ENCODE measurements at regions not wholly inside any gene's neighbourhood (a gene's known extent, or its start where the extent isn't known, plus 50 kb on each side); places are given as distances from the start of the nearest gene placed in this dataset.

DNA sequence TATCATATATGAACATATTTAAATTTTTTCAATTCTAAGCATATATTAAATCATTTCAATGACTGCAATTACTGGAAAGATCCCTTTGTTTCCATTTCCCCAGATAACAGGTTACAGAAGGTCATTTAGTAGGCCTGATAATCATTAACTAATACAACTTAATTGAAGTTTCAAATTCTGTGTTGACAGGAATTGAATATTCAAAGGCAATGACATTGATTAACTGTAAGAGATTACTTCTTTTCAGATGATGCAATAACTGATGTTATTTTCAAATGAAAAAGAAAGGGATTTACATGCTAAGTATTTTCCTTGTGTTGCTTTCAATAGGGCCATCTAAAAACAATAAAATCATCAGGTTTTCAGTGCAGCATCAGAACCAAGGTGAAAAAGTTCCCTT, 81.1 kb upstream of the ENPEP start:
- TF ChIP-seq, protein P1, sequence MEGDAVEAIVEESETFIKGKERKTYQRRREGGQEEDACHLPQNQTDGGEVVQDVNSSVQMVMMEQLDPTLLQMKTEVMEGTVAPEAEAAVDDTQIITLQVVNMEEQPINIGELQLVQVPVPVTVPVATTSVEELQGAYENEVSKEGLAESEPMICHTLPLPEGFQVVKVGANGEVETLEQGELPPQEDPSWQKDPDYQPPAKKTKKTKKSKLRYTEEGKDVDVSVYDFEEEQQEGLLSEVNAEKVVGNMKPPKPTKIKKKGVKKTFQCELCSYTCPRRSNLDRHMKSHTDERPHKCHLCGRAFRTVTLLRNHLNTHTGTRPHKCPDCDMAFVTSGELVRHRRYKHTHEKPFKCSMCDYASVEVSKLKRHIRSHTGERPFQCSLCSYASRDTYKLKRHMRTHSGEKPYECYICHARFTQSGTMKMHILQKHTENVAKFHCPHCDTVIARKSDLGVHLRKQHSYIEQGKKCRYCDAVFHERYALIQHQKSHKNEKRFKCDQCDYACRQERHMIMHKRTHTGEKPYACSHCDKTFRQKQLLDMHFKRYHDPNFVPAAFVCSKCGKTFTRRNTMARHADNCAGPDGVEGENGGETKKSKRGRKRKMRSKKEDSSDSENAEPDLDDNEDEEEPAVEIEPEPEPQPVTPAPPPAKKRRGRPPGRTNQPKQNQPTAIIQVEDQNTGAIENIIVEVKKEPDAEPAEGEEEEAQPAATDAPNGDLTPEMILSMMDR (IDR thresholded peaks at IDR 0.05; ENCODE audit: poor library complexity): no peak
- TF ChIP-seq EZH2phosphoT487 (IDR thresholded peaks at IDR 0.05; ENCODE audit: low read depth, severe bottlenecking, unreplicated experiment): no peak
